ENCODE measurements at regions not wholly inside any gene's neighbourhood (a gene's known extent, or its start where the extent isn't known, plus 50 kb on each side); places are given as distances from the start of the nearest gene placed in this dataset.

GRCh38 chr3:81152156-81152555, 609.3 kb downstream of the GBE1 start:
- TF ChIP-seq CTCF (IDR thresholded peaks at IDR 0.05) (no peak), POLR2A (IDR thresholded peaks at IDR 0.05) (no peak)
